ENCODE measurements at regions not wholly inside any gene's neighbourhood (a gene's known extent, or its start where the extent isn't known, plus 50 kb on each side); places are given as distances from the start of the nearest gene placed in this dataset.
"Not testable (repeated sequence)": the region's sequence is repeated elsewhere in the genome, so short reads cannot be mapped to it uniquely, and the experiment has no call there.

GRCh38 chr4:180960743-180961401, 1282.3 kb upstream of the TENM3 start:
- DNase-seq (ENCODE audit: extremely low read depth, low read depth, low spot score): no peak

- no peak for DNase-seq (ENCODE audit: extremely low read depth, low read depth, low spot score)
Observed at GRCh38 chr4:180962268-180962667, 1280.9 kb upstream of the TENM3 start.

GRCh38 chr4:180966312-180966711, 1276.9 kb upstream of the TENM3 start:
- no peak for DNase-seq (ENCODE audit: extremely low read depth, low read depth, low spot score)

GRCh38 chr4:180967936-180968335, 1275.3 kb upstream of the TENM3 start:
- no peak for DNase-seq (ENCODE audit: extremely low read depth, low read depth, low spot score)

GRCh38 chr4:180973894-180974293, 1269.3 kb upstream of the TENM3 start:
- no peak for DNase-seq (ENCODE audit: extremely low read depth, low read depth, low spot score)

GRCh38 chr4:180990931-180991330, 1252.3 kb upstream of the TENM3 start:
- no peak for DNase-seq (ENCODE audit: extremely low read depth, low read depth, low spot score)

- DNase-seq (ENCODE audit: extremely low read depth, low read depth, low spot score): no peak
Observed at GRCh38 chr4:180993244-180993836, 1249.9 kb upstream of the TENM3 start.

GRCh38 chr4:180994722-180995121, 1248.5 kb upstream of the TENM3 start:
- DNase-seq (ENCODE audit: extremely low read depth, low read depth, low spot score): no peak

- DNase-seq (ENCODE audit: extremely low read depth, low read depth, low spot score): no peak
Observed at GRCh38 chr4:180999217-180999616, 1244.0 kb upstream of the TENM3 start.

- no peak for DNase-seq (ENCODE audit: extremely low read depth, low read depth, low spot score)
Observed at GRCh38 chr4:181004056-181004455, 1239.1 kb upstream of the TENM3 start.

- no peak for DNase-seq (ENCODE audit: extremely low read depth, low read depth, low spot score)
Observed at GRCh38 chr4:181006499-181007260, 1236.5 kb upstream of the TENM3 start.

GRCh38 chr4:181007751-181008150, 1235.5 kb upstream of the TENM3 start:
- no peak for DNase-seq (ENCODE audit: extremely low read depth, low read depth, low spot score)

- DNase-seq (ENCODE audit: extremely low read depth, low read depth, low spot score): no peak
Observed at GRCh38 chr4:181008164-181008563, 1235.0 kb upstream of the TENM3 start.

GRCh38 chr4:181013162-181013561, 1230.0 kb upstream of the TENM3 start:
- no peak for DNase-seq (ENCODE audit: extremely low read depth, low read depth, low spot score)

GRCh38 chr4:181017038-181017437, 1226.2 kb upstream of the TENM3 start:
- no peak for DNase-seq (ENCODE audit: extremely low read depth, low read depth, low spot score)

GRCh38 chr4:181018472-181018871, 1224.7 kb upstream of the TENM3 start:
- no peak for DNase-seq (ENCODE audit: extremely low read depth, low read depth, low spot score)

GRCh38 chr4:181018913-181019312, 1224.3 kb upstream of the TENM3 start:
- DNase-seq (ENCODE audit: extremely low read depth, low read depth, low spot score): no peak

GRCh38 chr4:181020456-181020855, 1222.7 kb upstream of the TENM3 start:
- DNase-seq (ENCODE audit: extremely low read depth, low read depth, low spot score): no peak

- no peak for DNase-seq (ENCODE audit: extremely low read depth, low read depth, low spot score)
Observed at GRCh38 chr4:181021213-181021612, 1222.0 kb upstream of the TENM3 start.

GRCh38 chr4:181030135-181030921, 1212.9 kb upstream of the TENM3 start:
- DNase-seq (ENCODE audit: extremely low read depth, low read depth, low spot score): not testable (repeated sequence)

GRCh38 chr4:181030961-181031360, 1212.2 kb upstream of the TENM3 start:
- DNase-seq (ENCODE audit: extremely low read depth, low read depth, low spot score): no peak
